Mesendoderm (in vitro differentiated cells): ENCODE measurements at regions not wholly inside any gene's neighbourhood (a gene's known extent, or its start where the extent isn't known, plus 50 kb on each side); places are given as distances from the start of the nearest gene placed in this dataset.

Experiments
- DNase-seq: peaks from one replicate; pipeline ENCODE4 v3.0.0; 2013
- H2AK5ac ChIP-seq: 2 replicates; pipeline ENCODE4 v1.6.1; 2013; ENCODE audit warnings: low read length, inconsistent platforms
- H2BK120ac ChIP-seq: 2 replicates; pipeline ENCODE4 v1.6.1; 2013; ENCODE audit warnings: low read depth, mild to moderate bottlenecking, low read length, moderate library complexity, mixed read lengths
- H2BK15ac ChIP-seq: replicated peaks from 2 replicates; pipeline ENCODE4 v1.6.1; 2013; ENCODE audit warnings: low read depth, mild to moderate bottlenecking, moderate library complexity
- H2BK5ac ChIP-seq: 2 replicates; pipeline ENCODE4 v1.6.1; 2013; ENCODE audit warnings: low read length, inconsistent platforms
- H3K18ac ChIP-seq: 2 replicates; pipeline ENCODE4 v1.6.1; 2013; ENCODE audit warnings: mild to moderate bottlenecking, low read length, mixed read lengths
- H3K23ac ChIP-seq: one replicate; pipeline ENCODE4 v1.6.1; 2013; ENCODE audit warnings: low read length
- H3K27ac ChIP-seq: 2 replicates; pipeline ENCODE4 v1.5.1; 2013; ENCODE audit warnings: low read depth, mild to moderate bottlenecking, inconsistent platforms, low read length, moderate library complexity
- H3K27me3 ChIP-seq: 2 replicates; pipeline ENCODE4 v1.6.1; 2013; ENCODE audit warnings: low read length, control low read depth, mild to moderate bottlenecking, inconsistent platforms; ENCODE audit not compliant: insufficient read depth, poor library complexity
- H3K36me3 ChIP-seq: 2 replicates; pipeline ENCODE4 v1.6.1; 2013; ENCODE audit warnings: low read length, inconsistent platforms; ENCODE audit not compliant: control insufficient read depth, insufficient read depth
- H3K4ac ChIP-seq: one replicate; pipeline ENCODE4 v1.6.1; 2013; ENCODE audit warnings: low read depth, mild to moderate bottlenecking, low read length, moderate library complexity
- H3K4me1 ChIP-seq: 2 replicates; pipeline ENCODE4 v1.6.1; 2013; ENCODE audit warnings: low read depth, low read length, inconsistent platforms; ENCODE audit not compliant: control insufficient read depth
- H3K4me2 ChIP-seq: 2 replicates; pipeline ENCODE4 v1.6.1; 2013; ENCODE audit warnings: low read length
- H3K4me3 ChIP-seq: 2 replicates; pipeline ENCODE4 v1.5.1; 2013; ENCODE audit warnings: mild to moderate bottlenecking, low read length
- H3K56ac ChIP-seq: one replicate; pipeline ENCODE4 v1.6.1; 2013; ENCODE audit warnings: low read length
- H3K79me1 ChIP-seq: 2 replicates; pipeline ENCODE4 v1.6.1; 2013; ENCODE audit warnings: low read length, inconsistent platforms
- H3K79me2 ChIP-seq: 2 replicates; pipeline ENCODE4 v1.6.1; 2013; ENCODE audit warnings: mild to moderate bottlenecking, low read length; ENCODE audit not compliant: control insufficient read depth, insufficient read depth
- H3K9ac ChIP-seq: 2 replicates; pipeline ENCODE4 v1.6.1; 2013; ENCODE audit warnings: low read length, inconsistent platforms
- H4K5ac ChIP-seq: one replicate; pipeline ENCODE4 v1.6.1; 2013; ENCODE audit warnings: low read length
- H4K8ac ChIP-seq: one replicate; pipeline ENCODE4 v1.6.1; 2013; ENCODE audit warnings: low read depth, mild to moderate bottlenecking, control low read depth, low read length, moderate library complexity
- WGBS: extraction: QIAGEN DNeasy Blood & Tissue Kit; methylation state at CpG from one replicate; pipeline ENCODE4 v1.1.7; 2013; ENCODE audit warnings: low lambda C conversion rate, missing lambda C conversion rate; ENCODE audit not compliant: insufficient coverage; ENCODE audit errors: extremely low coverage; 5-methylcytosine and 5-hydroxymethylcytosine counted together

GRCh38 chr1:5485968-5486696 is 506.1 kb downstream of the NPHP4 start:
- Histone ChIP-seq H2BK5ac (no peak overlapping the region), H3K56ac (no peak overlapping the region), H3K9ac (no peak overlapping the region), H3K4ac (no peak overlapping the region), H2AK5ac (no peak overlapping the region), H3K4me2 (no peak overlapping the region), H3K27ac (no peak overlapping the region), H2BK15ac (no peak overlapping the region), H3K23ac (no peak overlapping the region), H3K79me2 (no peaks in the 10 kb centered on the region), H4K8ac (no peak overlapping the region), H3K36me3 (no peaks in the 10 kb centered on the region), H4K5ac (no peak overlapping the region), H3K79me1 (no peaks in the 10 kb centered on the region), H2BK120ac (no peak overlapping the region), H3K27me3 (no peaks in the 10 kb centered on the region), H3K18ac (no peak overlapping the region), H3K4me1 (no peaks in the 10 kb centered on the region), H3K4me3 (no peak overlapping the region)
- WGBS = no CpG with 5 or more reads among the region's 7 CpGs
- no peak for DNase-seq

GRCh38 chr1:5485436-5485835 is 506.8 kb downstream of the NPHP4 start:
- Histone ChIP-seq H3K4me2 (no peak overlapping the region), H3K23ac (no peak overlapping the region), H3K56ac (no peak overlapping the region), H3K27me3 (no peaks in the 10 kb centered on the region), H3K79me2 (no peaks in the 10 kb centered on the region), H3K27ac (no peak overlapping the region), H3K79me1 (no peaks in the 10 kb centered on the region), H2BK15ac (no peak overlapping the region), H2AK5ac (no peak overlapping the region), H2BK5ac (no peak overlapping the region), H3K4me3 (no peak overlapping the region), H3K18ac (no peak overlapping the region), H4K8ac (no peak overlapping the region), H3K9ac (no peak overlapping the region), H4K5ac (no peak overlapping the region), H3K4ac (no peak overlapping the region), H2BK120ac (no peak overlapping the region), H3K36me3 (no peaks in the 10 kb centered on the region), H3K4me1 (no peaks in the 10 kb centered on the region)
- WGBS = no CpG with 5 or more reads among the region's 2 CpGs
- DNase-seq = no peak

GRCh38 chr1:5484451-5485165 is 507.6 kb downstream of the NPHP4 start:
- H3K79me2 ChIP-seq = no peaks in the 10 kb centered on the region
- no peak overlapping the region for H2AK5ac ChIP-seq
- H3K9ac ChIP-seq = no peak overlapping the region
- no peak overlapping the region for H4K8ac ChIP-seq
- H3K56ac ChIP-seq = no peak overlapping the region
- H3K4me3 ChIP-seq = no peak overlapping the region
- H2BK5ac ChIP-seq = no peak overlapping the region
- H3K4me1 ChIP-seq = no peaks in the 10 kb centered on the region
- no peaks in the 10 kb centered on the region for H3K36me3 ChIP-seq
- H3K18ac ChIP-seq = no peak overlapping the region
- H2BK15ac ChIP-seq = no peak overlapping the region
- H3K23ac ChIP-seq = no peak overlapping the region
- no peaks in the 10 kb centered on the region for H3K27me3 ChIP-seq
- DNase-seq = no peak
- no peak overlapping the region for H3K4me2 ChIP-seq
- H4K5ac ChIP-seq = no peak overlapping the region
- WGBS = no CpG with 5 or more reads among the region's 15 CpGs
- H3K27ac ChIP-seq = no peak overlapping the region
- H2BK120ac ChIP-seq = no peak overlapping the region
- no peaks in the 10 kb centered on the region for H3K79me1 ChIP-seq
- no peak overlapping the region for H3K4ac ChIP-seq

GRCh38 chr1:5481889-5482288 is 510.3 kb downstream of the NPHP4 start:
- H2BK5ac ChIP-seq = no peak overlapping the region
- WGBS = no CpG with 5 or more reads among the region's 10 CpGs
- no peak overlapping the region for H4K8ac ChIP-seq
- H3K4me3 ChIP-seq = no peak overlapping the region
- H3K18ac ChIP-seq = no peak overlapping the region
- H3K9ac ChIP-seq = no peak overlapping the region
- H3K79me2 ChIP-seq = no peaks in the 10 kb centered on the region
- peak; percentile 89 for DNase-seq
- no peak overlapping the region for H2BK15ac ChIP-seq
- H3K27ac ChIP-seq = no peak overlapping the region
- H3K23ac ChIP-seq = no peak overlapping the region
- H2AK5ac ChIP-seq = no peak overlapping the region
- H3K4me1 ChIP-seq = no peaks in the 10 kb centered on the region
- H3K27me3 ChIP-seq = no peaks in the 10 kb centered on the region
- H3K36me3 ChIP-seq = no peaks in the 10 kb centered on the region
- H3K56ac ChIP-seq = no peak overlapping the region
- no peak overlapping the region for H3K4me2 ChIP-seq
- H4K5ac ChIP-seq = no peak overlapping the region
- H2BK120ac ChIP-seq = no peak overlapping the region
- H3K79me1 ChIP-seq = no peaks in the 10 kb centered on the region
- no peak overlapping the region for H3K4ac ChIP-seq

- Histone ChIP-seq H2BK120ac (no peak overlapping the region), H4K8ac (no peak overlapping the region), H3K4me1 (no peaks in the 10 kb centered on the region), H3K4me3 (no peak overlapping the region), H3K79me2 (no peaks in the 10 kb centered on the region), H3K56ac (no peak overlapping the region), H2BK5ac (no peak overlapping the region), H3K36me3 (no peaks in the 10 kb centered on the region), H3K27me3 (no peaks in the 10 kb centered on the region), H3K4ac (no peak overlapping the region), H3K9ac (no peak overlapping the region), H2AK5ac (no peak overlapping the region), H3K79me1 (no peaks in the 10 kb centered on the region), H4K5ac (no peak overlapping the region), H3K18ac (no peak overlapping the region), H3K27ac (no peak overlapping the region), H3K4me2 (no peak overlapping the region), H3K23ac (no peak overlapping the region), H2BK15ac (no peak overlapping the region)
- DNase-seq = no peak
- no CpG with 5 or more reads among the region's 10 CpGs for WGBS
Observed at GRCh38 chr1:5480906-5481305, 511.3 kb downstream of the NPHP4 start.
